Kidney (tissue), 13 donors: ENCODE measurements at regions not wholly inside any gene's neighbourhood (a gene's known extent, or its start where the extent isn't known, plus 50 kb on each side); places are given as distances from the start of the nearest gene placed in this dataset.

ENCODE experiments used
- DNase-seq, 5 donors: peaks; one replicate each; pipeline ENCODE4 v3.0.0-alpha.2; 2013 to 2020
- FAIRE-seq: peaks from 2 replicates; lab custom pipeline; 2012; peaks lifted over from hg19 to GRCh38; lab: Jason Lieb, UNC
- H3K27ac ChIP-seq, 2 donors: one replicate each; pipeline ENCODE4 v1.7.0; 2013; ENCODE audit warnings: low read depth in 2 of 2, low read length in 2 of 2, inconsistent platforms in 1 of 2
- H3K27me3 ChIP-seq: one replicate; pipeline ENCODE4 v1.7.1; 2013; ENCODE audit warnings: low read length, inconsistent platforms; ENCODE audit not compliant: control insufficient read depth, insufficient read depth
- H3K36me3 ChIP-seq, 3 donors: one replicate each; pipeline versions ENCODE4 v1.7.0 to v1.7.1; 2013; ENCODE audit warnings: low read length in 3 of 3, control low read depth in 1 of 3, inconsistent platforms in 1 of 3; ENCODE audit not compliant: insufficient read depth in 3 of 3, control insufficient read depth in 2 of 3
- H3K4me1 ChIP-seq, 3 donors: one replicate each; pipeline versions ENCODE4 v1.7.0 to v1.7.1; 2013; ENCODE audit warnings: low read length in 3 of 3, inconsistent platforms in 1 of 3, low read depth in 1 of 3; ENCODE audit not compliant: control insufficient read depth in 2 of 3, insufficient read depth in 2 of 3
- H3K4me3 ChIP-seq, 3 donors: one replicate each; pipeline versions ENCODE4 v1.7.0 to v1.8.1; 2013; ENCODE audit warnings: low read length in 3 of 3, control low read depth in 1 of 3, inconsistent platforms in 1 of 3
- H3K9ac ChIP-seq, 3 donors: one replicate each; pipeline versions ENCODE4 v1.7.0 to v1.7.1; 2013; ENCODE audit warnings: low read length in 3 of 3, control low read depth in 1 of 3, inconsistent platforms in 1 of 3
- H3K9me3 ChIP-seq, 3 donors: one replicate each; pipeline versions ENCODE4 v1.7.0 to v1.7.1; 2013; ENCODE audit warnings: low read length in 3 of 3, control low read depth in 1 of 3, inconsistent platforms in 1 of 3; ENCODE audit not compliant: control insufficient read depth in 2 of 3, insufficient read depth in 1 of 3
- intact Hi-C: fragments of 100-400 bp; cut with DNase I; formaldehyde crosslinking; loops from one replicate; pipeline ENCODE4 v1.11.1; 2022
- TF ChIP-seq, protein P1 (sequence below): IDR thresholded peaks from 3 replicates; pipeline ENCODE4 v1.5.1; 2012; ENCODE audit warnings: mild to moderate bottlenecking, moderate library complexity, borderline replicate concordance; ENCODE audit not compliant: insufficient read depth; ENCODE audit errors: extremely low read depth
- donor health status: control.
- donor health status: control.
- donor health status: control.
- donor health status: control.
- donor health status: control.
- donor health status: DM: yes; HTN: yes; CAD: no.
- donor health status: Normal renal cell carcinoma (clear cell type).

DNA sequence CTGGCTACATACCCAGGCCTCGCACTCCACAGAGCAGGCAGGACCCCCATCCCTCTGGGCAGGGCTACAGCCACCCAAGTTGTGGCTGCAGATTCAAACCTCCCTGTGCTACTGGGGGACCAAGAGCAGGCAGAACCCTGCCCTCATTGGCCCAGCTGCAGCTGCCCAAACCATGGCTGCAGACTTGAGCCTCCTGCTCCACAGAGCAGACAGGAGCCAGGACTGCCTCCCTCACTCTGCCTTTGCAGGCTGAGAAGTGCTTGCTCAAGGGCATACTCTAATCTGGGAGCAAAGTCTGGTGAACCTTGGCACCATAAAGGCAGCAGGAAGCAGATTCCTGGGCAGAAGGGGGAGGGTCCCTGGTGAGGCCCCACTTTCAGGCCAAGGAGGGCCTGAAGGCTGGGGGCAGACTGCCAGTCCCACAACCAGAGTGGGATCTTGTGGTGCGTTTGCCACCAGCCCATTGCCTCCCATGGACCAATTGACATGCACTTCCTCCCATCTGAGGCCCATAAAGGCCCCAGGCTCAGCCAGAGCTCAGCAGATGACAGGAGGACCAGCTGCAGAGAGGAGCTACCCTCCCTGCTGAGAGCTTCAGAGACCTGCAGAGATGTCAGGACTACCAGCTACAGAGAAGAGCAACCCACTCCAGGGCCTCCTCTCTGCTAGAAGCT is 64.2 kb upstream of the EPHA6 start:
- Histone ChIP-seq H3K36me3 (no peaks in the 10 kb centered on the region), H3K27me3 (no peaks in the 10 kb centered on the region), H3K4me1 (no peaks in the 10 kb centered on the region), H3K27ac (no peak overlapping the region), H3K9ac (no peak overlapping the region), H3K9me3 (no peaks in the 10 kb centered on the region), H3K4me3 (no peak overlapping the region)
- no peak for DNase-seq
- TF ChIP-seq, protein P1, sequence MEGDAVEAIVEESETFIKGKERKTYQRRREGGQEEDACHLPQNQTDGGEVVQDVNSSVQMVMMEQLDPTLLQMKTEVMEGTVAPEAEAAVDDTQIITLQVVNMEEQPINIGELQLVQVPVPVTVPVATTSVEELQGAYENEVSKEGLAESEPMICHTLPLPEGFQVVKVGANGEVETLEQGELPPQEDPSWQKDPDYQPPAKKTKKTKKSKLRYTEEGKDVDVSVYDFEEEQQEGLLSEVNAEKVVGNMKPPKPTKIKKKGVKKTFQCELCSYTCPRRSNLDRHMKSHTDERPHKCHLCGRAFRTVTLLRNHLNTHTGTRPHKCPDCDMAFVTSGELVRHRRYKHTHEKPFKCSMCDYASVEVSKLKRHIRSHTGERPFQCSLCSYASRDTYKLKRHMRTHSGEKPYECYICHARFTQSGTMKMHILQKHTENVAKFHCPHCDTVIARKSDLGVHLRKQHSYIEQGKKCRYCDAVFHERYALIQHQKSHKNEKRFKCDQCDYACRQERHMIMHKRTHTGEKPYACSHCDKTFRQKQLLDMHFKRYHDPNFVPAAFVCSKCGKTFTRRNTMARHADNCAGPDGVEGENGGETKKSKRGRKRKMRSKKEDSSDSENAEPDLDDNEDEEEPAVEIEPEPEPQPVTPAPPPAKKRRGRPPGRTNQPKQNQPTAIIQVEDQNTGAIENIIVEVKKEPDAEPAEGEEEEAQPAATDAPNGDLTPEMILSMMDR, result no peak
- FAIRE-seq, result no peak
- intact Hi-C loops, result no loop called here

DNA sequence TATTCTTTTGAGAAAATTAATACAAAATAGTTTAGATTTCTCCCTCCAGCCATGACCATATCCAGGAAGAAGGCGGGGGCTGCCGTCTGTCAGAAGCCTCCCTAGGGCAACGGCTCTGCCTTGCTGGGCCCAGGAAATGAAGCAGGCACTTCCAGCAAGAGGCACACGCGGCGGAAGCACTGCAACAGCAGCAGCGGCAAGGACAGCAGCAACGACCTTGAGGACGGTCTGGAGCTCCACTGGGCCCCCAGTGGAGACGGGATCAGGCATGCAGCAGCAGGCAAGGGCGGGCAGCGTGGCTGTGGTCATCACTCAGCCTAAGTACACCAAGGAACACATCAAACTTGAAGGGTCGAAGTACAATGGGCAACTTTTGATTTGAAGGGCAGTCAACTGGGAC is 61.3 kb upstream of the EPHA6 start:
- H3K27ac ChIP-seq, result no peak overlapping the region
- no peak overlapping the region for H3K9ac ChIP-seq
- FAIRE-seq (no peak), DNase-seq (peak in 1 of 5 donors; percentile 57)
- intact Hi-C loops, result no loop called here
- H3K4me1 ChIP-seq, result no peaks in the 10 kb centered on the region
- no peaks in the 10 kb centered on the region for H3K27me3 ChIP-seq
- no peaks in the 10 kb centered on the region for H3K9me3 ChIP-seq
- no peaks in the 10 kb centered on the region for H3K36me3 ChIP-seq
- H3K4me3 ChIP-seq, result no peak overlapping the region
- TF ChIP-seq, protein P1, result no peak

DNA sequence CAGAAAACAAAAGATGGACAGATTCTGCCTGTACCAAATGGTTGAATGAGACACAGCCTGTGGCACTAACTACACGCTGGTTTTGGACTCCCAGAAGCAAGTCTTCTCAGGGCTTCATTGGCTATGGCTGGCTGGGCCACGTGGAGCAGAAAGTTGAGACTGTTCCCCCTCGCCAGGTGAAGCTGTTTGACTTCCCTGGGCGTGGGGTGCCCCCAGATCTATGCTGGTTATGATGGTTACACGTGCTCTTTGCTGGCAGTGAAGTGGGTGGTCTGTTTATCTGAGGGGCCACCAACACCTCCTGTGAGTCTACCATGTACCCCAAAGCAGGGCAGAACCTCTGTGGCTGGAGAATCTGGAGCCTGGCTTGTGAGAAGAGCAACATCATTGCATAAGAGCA is 60.3 kb upstream of the EPHA6 start:
- H3K9ac ChIP-seq, result no peak overlapping the region
- H3K4me3 ChIP-seq, result no peak overlapping the region
- H3K27ac ChIP-seq, result no peak overlapping the region
- H3K9me3 ChIP-seq, result no peaks in the 10 kb centered on the region
- intact Hi-C loops, result no loop called here
- TF ChIP-seq, protein P1, result no peak
- no peaks in the 10 kb centered on the region for H3K27me3 ChIP-seq
- H3K36me3 ChIP-seq, result no peaks in the 10 kb centered on the region
- peak in 1 of 5 donors; percentile 63 for DNase-seq
- no peak for FAIRE-seq
- no peaks in the 10 kb centered on the region for H3K4me1 ChIP-seq

DNA sequence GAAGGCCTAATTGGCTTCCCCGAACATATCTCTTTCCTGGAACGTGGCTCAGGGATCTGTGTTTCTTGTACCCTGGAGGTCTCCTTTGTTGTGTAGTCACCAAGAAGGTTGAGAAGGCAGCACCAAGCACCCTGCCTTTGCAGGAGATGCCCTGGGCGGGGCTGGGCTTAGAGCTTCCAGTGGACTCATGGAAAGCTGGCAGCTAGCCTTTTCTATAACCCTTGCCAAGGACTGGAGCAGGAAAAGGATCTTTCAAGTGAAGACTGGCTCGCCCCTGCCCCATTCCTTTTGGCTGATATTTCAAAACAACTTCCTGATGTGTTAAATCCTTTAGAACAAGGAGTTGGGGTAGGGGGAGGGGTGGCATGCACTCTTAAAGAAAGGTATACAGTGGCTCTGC is 58.9 kb upstream of the EPHA6 start:
- DNase-seq (no peak), FAIRE-seq (no peak)
- no peaks in the 10 kb centered on the region for H3K36me3 ChIP-seq
- no peaks in the 10 kb centered on the region for H3K4me1 ChIP-seq
- intact Hi-C loops, result no loop called here
- no peaks in the 10 kb centered on the region for H3K27me3 ChIP-seq
- no peak overlapping the region for H3K27ac ChIP-seq
- no peak overlapping the region for H3K4me3 ChIP-seq
- no peak overlapping the region for H3K9ac ChIP-seq
- TF ChIP-seq, protein P1, result no peak
- no peaks in the 10 kb centered on the region for H3K9me3 ChIP-seq
